Body of pancreas (tissue), 4 donors: ENCODE measurements at regions not wholly inside any gene's neighbourhood (a gene's known extent, or its start where the extent isn't known, plus 50 kb on each side); places are given as distances from the start of the nearest gene placed in this dataset.

ENCODE experiments used
- POLR2A ChIP-seq, 3 donors: fragments of 450-650 bp; IDR thresholded peaks; one replicate each; pipeline ENCODE4 v1.6.1; 2016; ENCODE audit warnings: antibody characterized with exemption in 3 of 3, mild to moderate bottlenecking in 2 of 3
- TF ChIP-seq, protein P1 (sequence below), 7 experiments: fragments of 450-650 bp in 4 of 7; fragments of 200-600 bp in 3 of 7; sonication (generic) in 3 of 7; IDR thresholded peaks; one replicate each; pipeline ENCODE4 v1.5.1; 2016 to 2019; ENCODE audit warnings: antibody characterized with exemption in 7 of 7

DNA sequence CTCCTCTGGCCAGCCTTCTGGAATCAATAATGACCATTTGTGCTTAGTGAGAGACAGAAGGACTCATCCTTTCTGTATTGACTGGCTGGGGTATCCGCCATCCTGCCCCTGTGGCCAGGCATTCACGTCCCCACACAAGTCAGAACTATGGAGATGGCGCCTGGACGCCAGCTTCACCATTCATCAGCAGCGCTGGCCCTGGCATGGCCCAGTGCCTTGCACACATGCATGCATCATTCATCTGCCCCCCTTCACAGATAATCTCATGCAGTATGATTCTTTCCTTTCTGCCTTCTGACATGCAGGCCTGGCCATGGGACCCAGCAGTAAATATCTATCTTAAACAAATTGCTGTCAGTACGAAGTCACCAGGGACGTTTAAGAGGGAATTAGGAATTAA, 114.8 kb upstream of the MKI67 start:
- TF ChIP-seq, protein P1, sequence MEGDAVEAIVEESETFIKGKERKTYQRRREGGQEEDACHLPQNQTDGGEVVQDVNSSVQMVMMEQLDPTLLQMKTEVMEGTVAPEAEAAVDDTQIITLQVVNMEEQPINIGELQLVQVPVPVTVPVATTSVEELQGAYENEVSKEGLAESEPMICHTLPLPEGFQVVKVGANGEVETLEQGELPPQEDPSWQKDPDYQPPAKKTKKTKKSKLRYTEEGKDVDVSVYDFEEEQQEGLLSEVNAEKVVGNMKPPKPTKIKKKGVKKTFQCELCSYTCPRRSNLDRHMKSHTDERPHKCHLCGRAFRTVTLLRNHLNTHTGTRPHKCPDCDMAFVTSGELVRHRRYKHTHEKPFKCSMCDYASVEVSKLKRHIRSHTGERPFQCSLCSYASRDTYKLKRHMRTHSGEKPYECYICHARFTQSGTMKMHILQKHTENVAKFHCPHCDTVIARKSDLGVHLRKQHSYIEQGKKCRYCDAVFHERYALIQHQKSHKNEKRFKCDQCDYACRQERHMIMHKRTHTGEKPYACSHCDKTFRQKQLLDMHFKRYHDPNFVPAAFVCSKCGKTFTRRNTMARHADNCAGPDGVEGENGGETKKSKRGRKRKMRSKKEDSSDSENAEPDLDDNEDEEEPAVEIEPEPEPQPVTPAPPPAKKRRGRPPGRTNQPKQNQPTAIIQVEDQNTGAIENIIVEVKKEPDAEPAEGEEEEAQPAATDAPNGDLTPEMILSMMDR (IDR thresholded peaks at IDR 0.05) = no peak
- no peak for TF ChIP-seq POLR2A (IDR thresholded peaks at IDR 0.05)
